ENCODE measurements at regions not wholly inside any gene's neighbourhood (a gene's known extent, or its start where the extent isn't known, plus 50 kb on each side); places are given as distances from the start of the nearest gene placed in this dataset.

DNA sequence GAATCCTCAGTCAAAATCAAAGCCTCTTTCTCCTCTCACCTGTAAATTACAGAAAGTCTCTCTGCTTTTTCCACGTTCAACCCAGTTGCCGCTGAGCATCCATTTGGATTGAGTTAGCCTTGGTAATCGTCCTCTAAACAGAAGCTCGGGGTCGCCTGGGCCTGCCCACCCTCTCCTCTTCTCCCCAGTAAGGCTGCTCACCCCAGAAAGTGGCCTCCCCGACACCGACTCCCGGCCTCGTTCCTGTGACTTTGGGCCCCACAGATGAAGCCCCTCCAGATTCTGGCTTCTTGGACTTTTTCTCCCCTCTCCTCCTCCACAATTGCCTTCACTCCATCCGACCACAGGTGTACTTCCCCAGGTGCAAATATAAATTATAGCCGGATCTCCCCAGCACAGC, 1500.0 kb downstream of the BRD1 start:
- no peak for DNase-seq

DNA sequence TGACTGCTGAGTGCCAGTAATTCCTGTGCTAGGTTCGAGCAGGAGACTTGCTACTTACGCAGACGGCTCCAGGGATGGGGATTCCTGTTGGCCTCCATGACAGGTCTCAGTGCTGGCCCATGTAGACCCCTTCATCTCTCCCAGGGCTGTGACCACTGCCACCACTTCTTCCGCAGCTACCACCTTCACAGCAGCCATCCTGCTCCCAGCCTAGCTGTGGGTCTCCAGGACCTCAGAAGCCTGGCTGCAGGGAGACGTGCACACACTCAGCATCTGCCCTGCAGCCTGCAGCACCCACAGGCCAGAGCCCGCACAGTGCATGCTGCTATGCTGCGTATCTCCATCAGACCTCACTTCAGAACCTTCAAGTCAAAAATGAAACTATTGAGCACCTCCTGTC, 1503.9 kb downstream of the BRD1 start:
- no peak for DNase-seq

DNA sequence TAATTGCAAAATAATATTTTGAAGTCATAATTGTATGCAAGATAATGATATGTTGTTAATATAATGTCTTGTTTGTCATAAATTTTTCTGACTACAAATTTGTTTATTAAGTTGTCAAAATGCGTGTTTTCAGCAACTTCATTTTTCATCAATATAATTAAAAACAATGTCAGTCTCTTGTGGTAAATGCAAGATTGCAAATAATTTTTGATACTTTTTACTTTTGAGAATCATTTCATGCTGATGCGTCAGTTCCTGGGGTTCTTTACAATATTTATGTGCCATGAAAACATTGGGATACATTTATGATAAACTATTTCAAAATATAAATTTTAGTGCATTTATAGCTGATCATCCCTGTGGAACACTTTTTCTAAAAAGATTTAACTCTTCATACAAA, 1504.8 kb downstream of the BRD1 start:
- DNase-seq: no peak

DNA sequence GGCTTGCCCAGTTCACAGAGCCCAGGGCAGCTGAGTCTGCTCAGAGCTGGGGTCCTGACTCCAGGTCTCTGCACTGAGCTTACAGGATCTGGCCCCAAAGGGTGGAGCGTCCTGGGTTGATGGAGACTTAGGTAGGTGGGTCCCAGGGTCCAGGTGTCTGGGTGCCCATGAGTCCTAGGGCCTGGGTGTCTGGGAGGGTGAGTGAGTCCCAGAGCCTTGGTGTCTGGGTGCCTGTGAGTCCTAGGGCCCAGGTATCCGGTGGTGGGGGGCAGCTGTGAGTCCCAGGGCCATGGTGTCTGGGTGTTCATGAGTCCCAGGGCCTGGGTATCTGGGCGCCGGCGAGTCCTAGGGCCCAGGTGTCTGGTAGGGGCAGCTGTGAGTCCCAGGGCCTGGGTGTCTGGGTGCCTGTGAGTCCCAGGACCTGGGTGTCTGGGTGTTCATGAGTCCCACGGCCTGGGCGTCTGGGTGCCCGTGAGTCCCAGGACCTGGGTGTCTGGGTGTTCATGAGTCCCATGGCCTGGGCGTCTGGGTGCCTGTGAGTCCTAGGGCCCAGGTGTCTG, 1505.6 kb downstream of the BRD1 start:
- DNase-seq: no peak

DNA sequence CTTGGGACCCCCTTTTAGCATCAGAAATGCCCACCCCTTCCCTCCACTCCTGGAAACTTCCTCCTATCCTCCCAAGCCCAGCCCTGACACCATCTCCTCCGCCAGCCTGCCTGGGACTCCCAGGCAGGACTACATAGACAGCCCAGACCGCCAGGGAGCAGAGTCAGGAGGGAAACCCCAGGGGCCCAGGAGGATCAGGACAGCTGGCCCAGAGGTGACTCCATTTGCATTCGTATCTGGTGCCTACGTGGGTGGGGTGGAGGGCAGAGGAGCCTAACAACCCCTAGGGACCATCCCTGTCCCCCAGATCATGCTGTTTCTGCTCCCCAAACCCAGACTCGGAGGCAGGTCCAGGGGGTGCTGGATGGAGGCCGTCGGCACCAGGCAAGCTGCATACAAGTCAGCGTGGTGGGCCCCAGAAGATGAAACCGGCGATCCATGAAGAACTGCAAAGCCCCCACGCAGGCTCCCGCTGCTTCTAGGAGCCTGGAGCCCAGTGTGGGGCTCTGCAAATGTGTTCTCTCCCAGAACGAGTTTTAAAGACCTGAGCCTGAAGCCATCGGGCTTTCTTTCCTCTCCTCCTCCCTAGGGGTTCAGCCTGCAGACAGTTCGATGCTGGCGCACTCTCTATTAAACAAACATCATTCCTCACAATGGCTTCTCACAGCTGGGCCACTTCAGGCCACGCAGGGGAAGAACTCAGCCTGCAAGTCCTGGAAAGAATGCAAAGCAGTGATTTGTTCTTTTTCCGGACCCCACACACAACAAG, 1506.8 kb downstream of the BRD1 start:
- no peak for DNase-seq

DNA sequence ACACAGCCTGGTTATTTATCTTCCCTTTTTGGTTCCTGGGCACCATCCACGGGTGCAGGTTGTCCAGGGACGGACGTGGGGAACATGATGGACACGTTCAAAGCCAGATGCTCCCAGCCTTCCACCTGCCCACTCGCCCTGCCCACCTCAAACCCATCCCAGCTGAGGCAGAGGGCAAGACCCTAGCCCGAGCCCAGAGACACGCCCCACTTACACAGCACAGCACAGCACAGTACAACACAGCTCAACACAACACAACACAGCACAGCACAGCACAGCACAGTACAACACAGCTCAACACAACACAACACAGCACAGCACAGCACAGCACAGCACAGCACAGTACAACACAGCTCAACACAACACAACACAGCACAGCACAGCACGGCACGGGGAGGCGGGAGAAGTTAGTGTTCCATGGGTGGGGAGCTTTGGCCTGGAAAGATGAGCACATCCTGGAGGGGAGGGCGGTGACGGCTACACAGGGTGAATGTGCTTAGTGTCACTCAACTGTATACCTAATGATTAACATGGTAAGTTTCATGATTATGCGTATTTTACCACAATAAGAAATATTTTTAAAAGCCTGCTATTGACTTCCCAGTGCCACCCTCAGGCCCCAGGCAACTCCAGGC, 1507.5 kb downstream of the BRD1 start:
- DNase-seq: no peak

DNA sequence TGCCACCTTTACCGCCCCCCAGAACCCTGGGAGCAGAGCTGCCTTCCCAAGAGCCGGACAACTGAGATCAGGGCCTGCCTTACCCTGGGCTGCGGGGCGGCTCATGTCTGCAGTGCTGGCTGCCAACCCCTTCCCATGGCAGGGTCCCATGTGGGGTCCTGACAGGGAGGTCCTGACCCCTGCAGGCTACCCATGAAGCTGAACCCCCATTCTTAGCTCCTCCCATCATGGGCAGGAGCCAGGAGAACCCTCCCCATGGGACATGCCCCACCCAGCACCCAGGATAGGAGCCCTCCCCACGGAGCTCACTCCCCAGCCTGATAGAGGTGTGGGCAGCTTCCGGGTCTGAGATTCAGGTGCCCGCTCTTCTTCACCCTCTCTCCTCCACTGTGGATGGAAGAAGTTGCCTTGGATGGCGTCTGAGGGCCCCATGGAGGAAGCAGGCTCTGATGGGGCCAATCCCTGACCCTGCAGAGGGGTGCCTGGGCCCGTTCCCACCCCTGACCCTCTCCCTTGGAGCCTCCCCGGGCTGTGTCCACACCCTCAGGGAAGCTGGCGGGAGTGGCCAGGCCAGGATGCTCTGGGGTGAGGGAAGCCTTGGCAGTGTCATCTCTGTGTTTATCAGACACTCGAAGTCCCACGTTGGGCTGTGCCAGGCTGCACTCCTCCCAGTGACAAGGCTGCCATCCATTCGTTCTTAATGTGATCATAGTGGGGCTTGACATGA, 1508.2 kb downstream of the BRD1 start:
- DNase-seq: no peak

DNA sequence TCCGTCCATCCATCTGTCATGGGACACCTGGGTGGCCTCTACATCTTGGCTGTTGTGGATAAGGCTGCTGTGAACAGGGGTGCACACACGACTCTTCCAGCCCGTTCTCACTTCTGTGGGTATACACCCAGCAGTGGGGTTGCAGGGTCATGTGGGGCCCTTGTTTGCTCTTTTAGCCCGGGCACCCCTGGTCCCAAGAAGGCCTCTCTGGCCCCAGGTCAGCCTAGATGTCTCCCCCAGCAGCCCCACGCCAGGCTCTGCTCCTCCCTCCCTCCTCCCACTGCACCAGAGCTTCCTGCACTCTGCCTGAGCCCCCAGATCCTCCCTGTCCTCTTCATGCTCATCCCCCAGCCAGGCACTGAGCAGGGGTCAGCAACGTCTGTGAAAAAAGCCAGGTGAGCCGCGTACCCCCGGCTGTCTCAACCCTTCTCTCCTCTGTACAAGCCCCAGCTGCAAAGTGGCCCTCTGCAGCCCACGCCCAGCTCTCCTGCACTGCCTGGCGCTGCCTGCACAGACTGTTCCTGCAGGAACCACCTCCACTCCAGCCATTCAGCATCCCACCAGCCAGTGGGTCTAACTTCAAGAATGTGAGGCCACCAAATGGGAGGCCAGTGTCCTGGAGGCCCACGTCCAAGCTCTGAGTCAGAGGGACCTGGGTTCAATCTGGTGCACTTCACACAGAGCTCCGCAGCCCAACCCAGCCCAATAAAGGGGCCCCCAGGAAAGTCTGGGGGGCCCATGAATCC, 1508.9 kb downstream of the BRD1 start:
- DNase-seq: no peak

DNA sequence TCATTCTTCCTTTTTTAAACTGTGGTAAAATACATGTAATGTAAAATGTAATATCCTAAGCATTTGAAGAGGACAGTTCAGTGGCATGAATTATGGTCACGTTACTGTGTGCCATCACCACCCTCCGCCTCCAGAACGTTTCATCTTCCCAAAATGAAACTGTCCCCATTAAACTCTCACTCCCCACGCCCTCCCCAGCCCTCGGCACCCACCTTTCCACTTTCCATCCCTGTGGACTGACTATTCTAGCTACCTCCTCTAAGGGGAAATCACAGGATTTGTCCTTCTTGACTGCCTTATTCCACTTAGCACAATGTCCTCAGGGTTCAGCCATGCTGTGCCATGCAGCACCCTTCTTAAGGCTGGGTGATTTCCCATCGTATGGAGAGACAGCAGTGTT, 1509.5 kb downstream of the BRD1 start:
- no peak for DNase-seq

DNA sequence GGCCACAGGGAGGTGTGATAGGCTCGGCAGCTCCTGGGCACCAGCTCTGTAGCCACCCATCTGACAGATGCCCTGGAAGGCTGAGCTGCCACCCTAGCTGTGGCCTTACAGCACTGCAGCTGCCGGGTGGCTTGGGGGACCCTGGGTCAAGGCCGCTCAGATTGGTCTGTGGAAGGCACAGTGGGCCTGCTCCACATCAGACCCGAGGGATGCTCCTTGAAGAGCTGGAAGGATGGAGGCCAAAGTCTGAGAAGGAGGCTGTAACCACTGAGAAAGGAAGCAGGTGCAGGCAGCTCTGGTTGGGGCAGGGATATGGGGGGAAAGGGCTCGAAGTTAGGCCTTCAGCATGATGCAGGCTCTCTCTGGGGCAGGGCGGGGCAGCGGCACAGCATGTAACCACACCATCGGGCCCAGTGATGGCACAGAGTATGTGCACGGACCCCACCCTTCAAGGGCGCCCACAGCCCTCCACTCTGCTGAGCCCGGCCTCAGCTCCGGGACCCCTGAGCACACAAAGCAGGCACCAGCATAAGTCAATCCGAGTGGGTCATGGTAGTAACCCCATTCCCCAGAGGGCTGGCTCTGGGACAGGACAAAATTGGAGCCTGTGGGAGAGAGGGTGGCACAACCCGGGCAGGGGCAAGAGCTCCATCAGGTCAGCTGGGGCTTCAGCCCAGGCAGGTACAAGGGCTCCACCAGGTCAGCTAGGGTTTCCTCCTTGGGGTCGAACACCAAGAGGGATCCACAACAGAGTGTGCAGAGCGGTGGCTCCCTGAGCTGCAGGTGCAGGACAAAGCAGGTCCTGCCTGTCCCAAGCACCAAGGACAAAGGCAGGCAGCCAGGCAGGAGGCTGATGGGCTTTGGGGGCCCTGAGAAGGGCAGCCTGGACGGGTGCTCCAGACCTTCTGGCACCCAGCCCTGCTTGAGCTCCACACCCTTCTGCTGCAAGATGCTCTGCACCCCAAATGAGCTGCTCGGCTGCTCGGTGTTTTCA, 1511.1 kb downstream of the BRD1 start:
- DNase-seq: no peak

DNA sequence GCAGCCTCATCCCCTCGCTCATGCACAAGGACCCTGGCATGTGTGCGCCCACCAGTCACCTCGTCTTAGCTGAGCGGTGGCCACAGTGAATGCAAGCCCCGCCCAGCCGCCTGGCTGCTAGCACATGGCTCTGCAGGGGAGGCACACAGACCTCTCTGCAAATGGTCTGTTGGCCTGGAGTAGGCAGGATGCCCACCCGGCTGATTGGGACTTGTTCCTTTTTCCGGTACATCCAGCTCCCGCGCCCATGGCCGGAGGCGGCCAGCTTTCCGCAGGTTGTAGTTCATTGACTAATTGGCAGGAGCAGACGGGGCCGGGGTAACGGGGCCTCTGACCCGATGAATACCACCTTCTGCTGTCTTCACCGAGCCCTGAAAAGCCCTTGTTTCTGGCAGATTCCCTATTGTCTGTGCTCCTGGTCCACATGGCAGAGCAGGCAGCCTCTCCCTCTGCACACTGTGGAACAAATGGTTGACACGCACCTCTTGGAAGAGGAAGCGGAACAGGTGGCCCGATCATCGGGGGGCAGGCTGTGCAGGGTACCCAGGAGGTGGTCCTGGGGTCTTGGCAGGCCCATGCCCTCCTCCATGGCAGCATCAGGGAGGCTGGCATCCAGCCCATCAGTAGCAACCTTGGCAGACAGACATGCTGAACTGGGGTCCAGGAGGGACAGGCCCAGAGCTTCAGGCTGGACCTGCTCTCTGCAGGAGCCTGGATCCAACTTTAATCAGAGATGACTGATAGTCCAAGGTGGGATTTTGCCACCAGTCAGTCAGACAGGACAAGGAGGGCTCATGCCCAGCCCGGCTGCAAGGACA, 1512.0 kb downstream of the BRD1 start:
- DNase-seq: no peak

DNA sequence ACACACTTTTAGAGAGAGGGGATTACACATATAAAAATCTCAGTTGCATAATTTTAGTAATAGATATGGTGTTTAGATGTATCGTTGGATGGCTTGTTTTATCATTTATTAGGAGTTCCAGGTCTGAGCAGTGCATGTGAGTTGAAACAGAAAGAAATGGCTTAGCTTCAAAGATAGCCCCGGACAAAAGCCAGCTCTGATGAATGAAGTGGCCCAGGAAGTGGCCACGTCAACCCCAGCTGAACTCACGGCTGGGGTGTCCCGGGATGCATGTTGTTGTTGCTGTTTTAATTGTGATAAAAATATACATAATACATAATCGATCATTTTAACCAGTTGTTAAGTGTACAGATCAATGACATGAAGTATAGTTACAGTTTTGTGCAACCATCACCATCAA, 1513.6 kb downstream of the BRD1 start:
- DNase-seq: no peak

DNA sequence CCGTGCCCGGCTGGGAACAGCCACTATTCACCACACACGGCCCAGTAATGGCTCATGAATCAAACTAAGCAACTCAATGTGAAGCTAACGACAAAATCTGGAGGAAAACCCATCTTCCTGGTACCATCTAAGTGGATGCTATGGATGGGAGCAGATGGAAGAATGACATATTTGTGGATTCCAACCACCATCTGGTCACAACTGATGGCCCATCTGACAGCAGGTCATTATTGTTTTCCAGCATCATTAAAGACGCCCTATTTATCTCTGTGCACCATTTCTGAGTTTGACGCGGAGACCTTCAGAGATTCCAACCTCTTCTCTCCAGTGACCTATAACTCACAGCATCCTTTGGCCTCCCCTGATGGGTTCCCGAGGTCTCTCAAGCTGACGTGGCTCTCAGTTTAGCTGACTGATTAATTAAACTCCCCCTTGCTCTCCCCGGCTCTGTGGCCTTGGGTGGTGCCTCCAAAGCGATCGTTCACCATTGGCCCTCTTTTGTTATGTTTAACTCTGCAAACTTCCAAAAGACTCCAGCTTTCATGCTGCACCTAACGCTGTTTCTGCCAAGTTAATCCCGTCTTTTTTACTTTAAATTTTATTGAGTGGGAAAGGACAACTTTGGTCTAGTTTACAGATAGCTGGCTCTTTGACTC, 1514.4 kb downstream of the BRD1 start:
- DNase-seq: no peak

DNA sequence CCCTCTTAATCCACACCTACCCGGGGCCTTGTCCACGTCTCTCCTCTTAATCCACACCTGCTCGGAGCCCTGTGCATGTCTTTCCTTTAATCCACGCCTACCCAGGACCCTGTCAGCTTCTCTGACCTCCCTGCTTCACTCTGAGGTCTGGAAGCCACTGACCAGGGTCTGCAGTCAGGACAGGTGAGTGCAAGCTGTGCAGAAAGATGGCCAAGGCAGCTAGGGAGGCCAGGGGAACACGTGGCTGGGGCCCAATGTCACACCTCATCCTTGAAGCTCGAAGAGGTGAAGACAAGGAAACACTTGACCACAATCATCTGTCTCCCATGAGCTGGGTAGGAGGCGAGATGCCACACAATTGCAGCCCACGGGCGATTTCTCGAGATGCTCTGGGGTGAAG, 1516.9 kb downstream of the BRD1 start:
- DNase-seq: no peak

DNA sequence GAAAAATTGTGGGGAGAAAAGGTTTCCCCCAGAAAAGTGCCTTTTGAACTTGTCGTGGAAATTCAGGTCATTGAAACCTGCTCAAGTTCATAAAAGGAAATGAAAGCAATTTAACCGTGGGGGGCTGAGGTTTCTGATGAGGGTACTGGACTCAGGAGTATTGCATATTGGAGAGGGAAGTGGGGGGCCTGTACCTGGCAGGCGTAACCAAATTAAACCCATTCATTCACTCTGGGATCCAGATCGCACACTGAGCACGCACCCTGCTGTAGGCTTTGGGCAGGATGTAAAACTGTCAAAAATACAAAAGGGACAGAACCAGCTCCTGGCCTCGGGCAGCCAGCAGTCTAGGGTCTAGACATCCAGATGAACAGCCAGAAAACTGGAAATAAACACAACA, 1517.4 kb downstream of the BRD1 start:
- DNase-seq: no peak

DNA sequence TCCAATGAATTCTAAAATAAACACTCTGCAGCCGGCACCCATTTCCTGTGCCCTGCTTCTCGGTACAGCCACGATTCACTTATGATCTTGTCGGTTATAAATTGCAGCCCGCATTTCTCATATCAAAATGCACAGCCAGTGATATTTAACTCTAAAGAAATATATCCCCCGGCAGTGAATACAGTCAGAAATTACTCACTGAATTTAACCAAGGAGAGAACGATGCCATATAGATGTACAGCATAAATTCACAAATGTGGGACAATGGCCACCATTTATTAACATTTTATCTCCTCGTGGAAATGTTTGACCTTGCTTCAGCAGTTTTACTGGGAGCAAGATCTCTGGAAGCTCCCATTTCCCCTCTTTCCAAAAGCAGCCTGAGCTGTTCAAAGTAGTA, 1517.8 kb downstream of the BRD1 start:
- DNase-seq: no peak

DNA sequence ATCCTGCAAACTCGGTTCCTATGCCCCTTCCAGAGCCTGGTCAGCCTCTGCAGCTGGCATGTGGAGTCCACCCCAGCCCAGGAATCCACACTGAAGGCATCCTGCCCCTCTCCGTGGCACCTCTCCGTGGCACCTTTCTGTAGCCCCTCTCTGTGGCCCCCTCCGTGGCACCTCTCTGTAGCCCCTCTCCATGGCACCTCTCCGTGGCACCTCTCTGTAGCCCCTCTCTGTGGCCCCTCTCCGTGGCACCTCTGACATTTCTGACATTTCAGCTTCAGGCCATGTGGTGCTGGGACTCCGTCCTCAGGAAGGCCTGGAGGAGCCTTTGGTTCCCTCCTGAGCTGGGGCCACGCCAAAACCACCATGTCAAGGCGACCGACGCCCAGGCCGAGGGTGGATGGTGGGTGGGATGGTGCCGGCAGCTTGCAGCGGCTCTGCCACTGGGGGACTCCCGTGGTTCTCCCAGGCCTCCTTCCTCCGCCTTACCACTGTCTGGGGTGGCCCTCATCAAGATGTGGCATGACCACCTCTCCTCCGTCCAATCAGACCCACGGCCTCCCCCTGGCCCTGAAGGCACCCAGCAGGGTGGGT, 1518.5 kb downstream of the BRD1 start:
- DNase-seq: no peak

DNA sequence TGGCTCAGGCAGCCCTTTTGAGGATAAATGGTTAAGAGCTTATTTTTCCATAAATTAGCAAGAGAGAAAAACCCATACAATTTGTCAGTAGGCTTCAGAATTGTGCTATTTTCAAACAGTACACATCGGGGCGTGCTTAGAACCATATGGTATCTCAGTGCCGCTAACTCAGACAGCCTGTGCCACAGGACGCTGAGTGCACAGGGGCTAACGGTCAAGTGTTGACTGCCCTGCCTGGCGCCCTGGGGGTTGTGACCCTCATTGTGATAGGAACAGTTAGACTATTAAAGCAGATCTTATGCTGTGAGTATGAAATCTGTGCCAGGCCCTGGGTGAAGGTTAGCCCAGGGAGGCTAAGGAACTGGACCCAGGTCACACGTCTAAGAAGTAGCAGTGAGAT, 1519.7 kb downstream of the BRD1 start:
- no peak for DNase-seq

DNA sequence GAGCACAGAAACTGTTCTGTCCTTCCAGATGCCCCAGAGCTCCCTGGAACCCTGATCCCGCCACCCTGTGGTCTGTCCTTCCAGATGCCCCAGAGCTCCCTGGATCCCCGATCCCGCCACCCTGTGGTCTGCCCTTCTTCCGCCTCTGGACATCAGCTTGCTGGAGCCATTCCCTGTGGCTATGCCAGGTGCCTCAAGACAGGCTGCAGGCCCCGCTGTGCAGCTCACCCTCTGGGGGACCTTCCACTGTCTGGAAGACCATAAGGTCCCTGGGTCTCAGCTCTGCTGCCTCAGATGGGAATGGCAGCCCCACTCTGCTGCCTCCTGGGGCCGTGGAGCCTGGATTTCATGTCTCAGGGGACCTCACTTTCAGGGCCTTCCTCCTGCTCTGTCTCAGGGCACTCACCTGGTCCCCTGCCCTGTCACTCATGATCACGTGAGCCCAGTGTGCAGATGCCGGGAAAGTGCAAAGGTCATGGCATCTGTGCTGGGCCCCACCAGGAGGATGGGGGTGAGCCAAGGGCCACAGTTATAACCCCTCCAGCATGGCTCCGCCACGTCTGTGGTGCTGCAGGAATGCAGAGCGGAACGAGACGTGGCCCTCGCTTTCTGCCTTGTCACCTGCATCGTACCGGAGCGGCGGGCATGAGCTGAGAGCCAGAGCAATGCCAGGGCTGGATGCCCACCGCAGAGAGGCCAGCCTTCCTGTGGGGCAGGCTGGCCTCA, 1520.7 kb downstream of the BRD1 start:
- no peak for DNase-seq
